Ishikawa (cell line): ENCODE measurements at regions not wholly inside any gene's neighbourhood (a gene's known extent, or its start where the extent isn't known, plus 50 kb on each side); places are given as distances from the start of the nearest gene placed in this dataset.

ENCODE experiments used
- CEBPB ChIP-seq: IDR thresholded peaks from 2 replicates; pipeline ENCODE4 v1.6.1; 2012
- CREB1 ChIP-seq: IDR thresholded peaks from 2 replicates; pipeline ENCODE4 v1.6.1; 2012; ENCODE audit warnings: low read depth
- EGR1 ChIP-seq: IDR thresholded peaks from 2 replicates; pipeline ENCODE4 v1.6.1; 2012
- EP300 ChIP-seq: IDR thresholded peaks from 2 replicates; pipeline ENCODE4 v1.6.1; 2012; ENCODE audit warnings: borderline replicate concordance
- MAX ChIP-seq: IDR thresholded peaks from 2 replicates; pipeline ENCODE4 v1.6.1; 2012
- REST ChIP-seq: IDR thresholded peaks from 2 replicates; pipeline ENCODE4 v1.6.1; 2012; ENCODE audit warnings: low read depth, mild to moderate bottlenecking
- TAF1 ChIP-seq: IDR thresholded peaks from 2 replicates; pipeline ENCODE4 v1.6.1; 2012; ENCODE audit warnings: low read depth, mild to moderate bottlenecking
- YY1 ChIP-seq: IDR thresholded peaks from 2 replicates; pipeline ENCODE4 v1.6.1; 2012; ENCODE audit warnings: low read depth
- ZBTB7A ChIP-seq: IDR thresholded peaks from 2 replicates; pipeline ENCODE4 v1.6.1; 2012; ENCODE audit warnings: low read depth

- TF ChIP-seq MAX (no peak), YY1 (no peak), ZBTB7A (no peak), TAF1 (no peak), EP300 (no peak), EGR1 (no peak), CREB1 (no peak), REST (no peak), CEBPB (no peak)
Observed at GRCh38 chr12:71354871-71355270, 84.7 kb upstream of the LGR5 start.
